ENCODE measurements at regions not wholly inside any gene's neighbourhood (a gene's known extent, or its start where the extent isn't known, plus 50 kb on each side); places are given as distances from the start of the nearest gene placed in this dataset.

- TF ChIP-seq ATF3 (IDR thresholded peaks at IDR 0.05; ENCODE audit: borderline replicate concordance, extremely low read depth, low read depth, low read length) (no peak), CTCF (IDR thresholded peaks at IDR 0.05 in 2 of 3, conservative IDR thresholded peaks at IDR 0.05 in 1 of 3; ENCODE audit: control insufficient read depth in 2 of 3, extremely low read depth in 1 of 3, insufficient read depth in 1 of 3, low read depth in 3 of 3, low read length in 3 of 3) (no peak), ASH2L (IDR thresholded peaks at IDR 0.05; ENCODE audit: borderline replicate concordance, low read depth) (no peak), MAX (IDR thresholded peaks at IDR 0.05; ENCODE audit: low read depth, low read length) (no peak), FOXM1 (IDR thresholded peaks at IDR 0.05; ENCODE audit: low read depth, low read length) (no peak), POLR2AphosphoS5 (IDR thresholded peaks at IDR 0.05; ENCODE audit: low read length) (no peak), POLR2A (IDR thresholded peaks at IDR 0.05; ENCODE audit: low read depth, low read length) (no peak), NR2F1 (conservative IDR thresholded peaks at IDR 0.05) (no peak), CHD4 (IDR thresholded peaks at IDR 0.05) (no peak)
Measured at GRCh38 chr7:35536396-35536826, 158.5 kb downstream of the HERPUD2 start.

Measured in GM12878 (cell line).